H1 (cell line): ENCODE measurements at regions not wholly inside any gene's neighbourhood (a gene's known extent, or its start where the extent isn't known, plus 50 kb on each side); places are given as distances from the start of the nearest gene placed in this dataset.

ENCODE experiments used
- CTCF ChIA-PET: fragments of 300-600 bp; sonication (Branson Sonifier 250); formaldehyde crosslinking; loops from one replicate; lab custom pipeline; 2021; ENCODE audit not compliant: partially characterized antibody; lab: Charles Lee
- POLR2A ChIA-PET: fragments of 300-600 bp; sonication (Branson Sonifier 250); formaldehyde crosslinking; loops from one replicate; lab custom pipeline; 2021; ENCODE audit warnings: inconsistent platforms; ENCODE audit not compliant: partially characterized antibody; lab: Charles Lee
- DNase-seq, 2 experiments: peaks; one replicate each; pipeline versions ENCODE4 v3.0.0 to v3.0.0-alpha.2; 2010 to 2022; ENCODE audit warnings: low spot score in 2 of 2, low read depth in 1 of 2, mixed read lengths in 1 of 2
- FAIRE-seq: peaks from 2 replicates; lab custom pipeline; 2011; peaks lifted over from hg19 to GRCh38; lab: Jason Lieb, UNC
- H2AFZ ChIP-seq: 2 replicates; pipeline ENCODE4 v1.8.1; 2012; ENCODE audit warnings: low read length, inconsistent platforms
- H2AK5ac ChIP-seq: 2 replicates; pipeline ENCODE4 v1.6.1; 2013; ENCODE audit warnings: low read depth, low read length
- H2BK120ac ChIP-seq: replicated peaks from 2 replicates; pipeline ENCODE3; 2013; ENCODE audit warnings: low read depth, low read length, inconsistent platforms
- H2BK12ac ChIP-seq: 2 replicates; pipeline ENCODE4 v1.6.1; 2013; ENCODE audit warnings: low read depth, low read length
- H2BK15ac ChIP-seq: 2 replicates; pipeline ENCODE4 v1.6.1; 2013; ENCODE audit warnings: low read length
- H2BK20ac ChIP-seq: 2 replicates; pipeline ENCODE4 v1.6.1; 2013; ENCODE audit warnings: low read length
- H2BK5ac ChIP-seq: 2 replicates; pipeline ENCODE4 v1.6.1; 2013; ENCODE audit warnings: low read depth, low read length
- H3K14ac ChIP-seq: 2 replicates; pipeline ENCODE4 v1.6.1; 2013; ENCODE audit warnings: inconsistent platforms; ENCODE audit not compliant: insufficient read length
- H3K18ac ChIP-seq: 2 replicates; pipeline ENCODE4 v1.6.1; 2013; ENCODE audit warnings: low read length; ENCODE audit errors: extremely low read depth
- H3K23ac ChIP-seq: 2 replicates; pipeline ENCODE4 v1.6.1; 2013; ENCODE audit warnings: inconsistent platforms; ENCODE audit not compliant: insufficient read length
- H3K23me2 ChIP-seq: 2 replicates; pipeline ENCODE4 v1.6.1; 2013; ENCODE audit warnings: low read depth, low read length
- H3K27ac ChIP-seq: 2 replicates; pipeline ENCODE4 v1.6.1; 2011; ENCODE audit warnings: low read depth, low read length, inconsistent platforms
- H3K27me3 ChIP-seq, 4 experiments: replicated peaks in 1 of 4; 1 replicate in 1 of 4; 2 replicates in 3 of 4; pipeline versions ENCODE4 v1.6.1 to v1.8.1; 2011 to 2013; ENCODE audit warnings: low read length in 3 of 4, mild to moderate bottlenecking in 3 of 4, inconsistent platforms in 2 of 4, mixed read lengths in 2 of 4, moderate library complexity in 1 of 4; ENCODE audit not compliant: control insufficient read depth in 3 of 4, insufficient read depth in 3 of 4; ENCODE audit errors: extremely low read depth in 1 of 4
- H3K36me3 ChIP-seq, 4 experiments: 2 replicates each; pipeline versions ENCODE4 v1.6.1 to v1.8.1; 2011 to 2013; ENCODE audit warnings: mild to moderate bottlenecking in 4 of 4, low read length in 3 of 4, moderate library complexity in 2 of 4, control low read depth in 1 of 4, inconsistent platforms in 1 of 4; ENCODE audit not compliant: insufficient read depth in 4 of 4, control insufficient read depth in 2 of 4
- H3K4ac ChIP-seq: replicated peaks from 2 replicates; pipeline ENCODE3; 2013; ENCODE audit warnings: low read length, low read depth, mixed read lengths, inconsistent platforms; ENCODE audit not compliant: insufficient read length
- H3K4me1 ChIP-seq, 4 experiments: replicated peaks in 1 of 4; 1 replicate in 1 of 4; 2 replicates in 3 of 4; pipeline versions ENCODE4 v1.6.1 to v1.8.1; 2011 to 2013; ENCODE audit warnings: low read length in 3 of 4, inconsistent platforms in 2 of 4, mixed read lengths in 1 of 4; ENCODE audit not compliant: insufficient read depth in 4 of 4, control insufficient read depth in 3 of 4
- H3K4me2 ChIP-seq, 2 experiments: 2 replicates each; pipeline versions ENCODE4 v1.6.1 to v1.8.1; 2011 to 2013; ENCODE audit warnings: low read depth in 2 of 2, low read length in 2 of 2, control low read depth in 1 of 2, inconsistent platforms in 1 of 2, mild to moderate bottlenecking in 1 of 2; ENCODE audit not compliant: insufficient read depth in 1 of 2
- H3K4me3 ChIP-seq, 4 experiments: fragments of 200-600, 300-600 bp in 1 of 4; sonication (generic), shearing (Covaris generic), sonication (Bioruptor Twin) in 1 of 4; 2 replicates each; pipeline versions ENCODE4 v1.5.1 to v1.8.1; 2011 to 2016; ENCODE audit warnings: low read length in 4 of 4, low read depth in 3 of 4, control low read depth in 2 of 4, inconsistent platforms in 2 of 4, mild to moderate bottlenecking in 2 of 4, mixed read lengths in 1 of 4, moderate library complexity in 1 of 4; ENCODE audit not compliant: insufficient read depth in 2 of 4; ENCODE audit errors: extremely low read depth in 1 of 4
- H3K56ac ChIP-seq: replicated peaks from 2 replicates; pipeline ENCODE3; 2013; ENCODE audit warnings: low read depth, mild to moderate bottlenecking, mixed read lengths, low read length, inconsistent platforms; ENCODE audit not compliant: insufficient read length
- H3K79me1 ChIP-seq: 2 replicates; pipeline ENCODE4 v1.6.1; 2013; ENCODE audit warnings: low read depth, low read length, control low read depth
- H3K79me2 ChIP-seq, 2 experiments: 2 replicates each; pipeline versions ENCODE4 v1.6.1 to v1.8.1; 2012 to 2013; ENCODE audit warnings: low read length in 2 of 2, mild to moderate bottlenecking in 2 of 2, inconsistent platforms in 1 of 2; ENCODE audit not compliant: insufficient read depth in 2 of 2, control insufficient read depth in 1 of 2
- H3K9ac ChIP-seq, 4 experiments: replicated peaks in 1 of 4; 1 replicate in 1 of 4; 2 replicates in 3 of 4; pipeline versions ENCODE4 v1.6.1 to v1.8.1; 2011 to 2013; ENCODE audit warnings: low read depth in 3 of 4, low read length in 3 of 4, control low read depth in 2 of 4, mild to moderate bottlenecking in 2 of 4, moderate library complexity in 2 of 4, inconsistent platforms in 1 of 4; ENCODE audit errors: extremely low read depth in 1 of 4
- H3K9me3 ChIP-seq, 2 experiments: 2 replicates each; pipeline versions ENCODE4 v1.6.1 to v1.8.1; 2012 to 2013; ENCODE audit warnings: mild to moderate bottlenecking in 2 of 2, moderate library complexity in 2 of 2, control low read depth in 1 of 2, inconsistent platforms in 1 of 2, low read depth in 1 of 2, low read length in 1 of 2, mixed read lengths in 1 of 2; ENCODE audit not compliant: insufficient read depth in 2 of 2
- H4K20me1 ChIP-seq, 2 experiments: replicated peaks in 1 of 2; 2 replicates each; pipeline versions ENCODE3 to v1.8.1; 2011 to 2013; ENCODE audit warnings: inconsistent platforms in 2 of 2, low read length in 2 of 2, mild to moderate bottlenecking in 1 of 2; ENCODE audit not compliant: insufficient read depth in 2 of 2, control insufficient read depth in 1 of 2
- H4K5ac ChIP-seq: 2 replicates; pipeline ENCODE4 v1.6.1; 2013; ENCODE audit warnings: low read length, low read depth, mixed read lengths, inconsistent platforms; ENCODE audit not compliant: insufficient read length
- H4K8ac ChIP-seq: 2 replicates; pipeline ENCODE4 v1.8.0; 2013; ENCODE audit warnings: mild to moderate bottlenecking, moderate library complexity, low read length, inconsistent platforms; ENCODE audit not compliant: insufficient read depth; ENCODE audit errors: extremely low read depth
- H4K91ac ChIP-seq: replicated peaks from 2 replicates; pipeline ENCODE3; 2013; ENCODE audit warnings: low read length, mixed read lengths, inconsistent platforms; ENCODE audit not compliant: insufficient read length
- CTBP2 ChIP-seq: IDR thresholded peaks from 2 replicates; pipeline ENCODE4 v1.7.0; 2011; ENCODE audit warnings: borderline replicate concordance, mild to moderate bottlenecking, moderate library complexity, mixed read lengths, low read length; ENCODE audit not compliant: insufficient read depth, insufficient read length
- RAD21 ChIP-seq, 2 experiments: IDR thresholded peaks in 1 of 2; conservative IDR thresholded peaks in 1 of 2; 2 replicates each; pipeline ENCODE4 v1.6.1; 2011; ENCODE audit warnings: low read depth in 2 of 2, low read length in 2 of 2, improper control_type of control experiment in 1 of 2, inconsistent platforms in 1 of 2, mild to moderate bottlenecking in 1 of 2, moderate library complexity in 1 of 2
- WGBS, 2 experiments: shearing (Covaris generic) in 1 of 2; methylation state at CpG; one replicate each; pipeline versions ENCODE4 v1.1.6 to v1.1.7; 2013 to 2015; ENCODE audit warnings: low lambda C conversion rate in 2 of 2, mixed read lengths in 2 of 2, inconsistent platforms in 1 of 2, low coverage in 1 of 2, missing lambda C conversion rate in 1 of 2; ENCODE audit not compliant: insufficient replicate concordance in 2 of 2, insufficient coverage in 1 of 2, insufficient read length in 1 of 2; ENCODE audit errors: extremely low coverage in 1 of 2, missing lambda C conversion rate in 1 of 2; 5-methylcytosine and 5-hydroxymethylcytosine counted together
- TF ChIP-seq, protein P1 (sequence below), 3 experiments: IDR thresholded peaks; 1 replicate in 2 of 3; 2 replicates in 1 of 3; pipeline versions ENCODE4 v1.5.1 to v1.6.1; 2011; ENCODE audit warnings: low read length in 3 of 3, mild to moderate bottlenecking in 3 of 3, inconsistent platforms in 2 of 3, low read depth in 1 of 3, moderate library complexity in 1 of 3; ENCODE audit not compliant: insufficient read depth in 1 of 3; ENCODE audit errors: control extremely low read depth in 1 of 3

DNA sequence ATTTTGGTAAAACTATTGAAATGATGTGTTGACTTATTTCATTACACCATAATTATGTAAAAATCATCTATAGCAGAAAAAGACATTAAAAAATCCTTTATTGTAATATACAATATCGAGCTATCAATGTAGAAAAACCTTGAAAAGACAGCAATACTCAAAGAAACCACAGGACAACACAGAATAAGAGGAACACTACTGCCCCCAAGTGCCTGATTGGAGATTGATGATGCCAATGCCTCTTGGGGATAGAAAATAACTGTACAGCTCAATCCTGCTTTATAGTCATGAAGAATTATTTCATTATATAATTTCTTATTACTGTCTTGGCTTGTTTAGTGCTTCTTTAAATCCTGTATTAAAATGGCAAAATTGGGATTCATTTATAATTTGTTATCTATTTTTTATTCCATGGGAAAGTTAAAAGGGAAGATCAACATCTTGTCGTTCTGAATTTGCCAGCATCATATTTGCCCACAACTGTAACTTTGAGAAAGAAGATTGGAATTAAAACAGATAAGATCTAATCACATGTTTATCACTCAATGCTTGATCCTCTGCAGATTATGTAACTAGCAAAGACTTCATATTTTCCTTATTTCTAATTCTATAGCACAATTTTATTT, 337.5 kb downstream of the CDH9 start:
- H2BK20ac ChIP-seq = no peak overlapping the region
- CTCF ChIA-PET = interaction anchor here (0.7 to 1.8 kb wide), 19 partner anchors 9 to 933 kb away, joined by 3 to 11 read pairs (median 5); no protein-coding TSS in a partner anchor
- H4K91ac ChIP-seq = no peak overlapping the region
- H3K18ac ChIP-seq = no peak overlapping the region
- no peaks in the 10 kb centered on the region for H3K23me2 ChIP-seq
- H3K79me2 ChIP-seq = no peaks in the 10 kb centered on the region
- H3K79me1 ChIP-seq = no peaks in the 10 kb centered on the region
- H4K20me1 ChIP-seq = no peaks in the 10 kb centered on the region
- H3K4me3 ChIP-seq = no peak overlapping the region
- H3K9ac ChIP-seq = no peak overlapping the region
- no peak overlapping the region for H3K27ac ChIP-seq
- no peak overlapping the region for H4K8ac ChIP-seq
- no peak overlapping the region for H2BK15ac ChIP-seq
- H3K4me2 ChIP-seq = no peak overlapping the region
- no peak overlapping the region for H3K14ac ChIP-seq
- FAIRE-seq (no peak), DNase-seq (peak in 1 of 2 experiments; percentile 52)
- WGBS, 2 experiments = 77% methylated on average over 2 of the region's 2 CpGs; no CpG with 5 or more reads in 1 of the 2 experiments
- no peak overlapping the region for H2AK5ac ChIP-seq
- no peak overlapping the region for H2AFZ ChIP-seq
- no peak overlapping the region for H4K5ac ChIP-seq
- H3K56ac ChIP-seq = no peak overlapping the region
- no peaks in the 10 kb centered on the region; a peak in 1 of 4 replicates for H3K9me3 ChIP-seq
- H2BK5ac ChIP-seq = no peak overlapping the region
- POLR2A ChIA-PET = no interaction called here
- no peak overlapping the region for H3K23ac ChIP-seq
- H2BK12ac ChIP-seq = no peak overlapping the region
- no peaks in the 10 kb centered on the region for H3K36me3 ChIP-seq
- no peaks in the 10 kb centered on the region for H3K27me3 ChIP-seq
- H2BK120ac ChIP-seq = no peak overlapping the region
- no peak overlapping the region for H3K4ac ChIP-seq
- no peaks in the 10 kb centered on the region for H3K4me1 ChIP-seq
- TF ChIP-seq CTBP2 = no peak
- peak; percentile 85 to 88 for TF ChIP-seq RAD21 (IDR thresholded peaks at IDR 0.05 in 1 of 2, conservative IDR thresholded peaks at IDR 0.05 in 1 of 2; ENCODE audit: low read depth in 2 of 2, low read length in 2 of 2)
- TF ChIP-seq, protein P1, sequence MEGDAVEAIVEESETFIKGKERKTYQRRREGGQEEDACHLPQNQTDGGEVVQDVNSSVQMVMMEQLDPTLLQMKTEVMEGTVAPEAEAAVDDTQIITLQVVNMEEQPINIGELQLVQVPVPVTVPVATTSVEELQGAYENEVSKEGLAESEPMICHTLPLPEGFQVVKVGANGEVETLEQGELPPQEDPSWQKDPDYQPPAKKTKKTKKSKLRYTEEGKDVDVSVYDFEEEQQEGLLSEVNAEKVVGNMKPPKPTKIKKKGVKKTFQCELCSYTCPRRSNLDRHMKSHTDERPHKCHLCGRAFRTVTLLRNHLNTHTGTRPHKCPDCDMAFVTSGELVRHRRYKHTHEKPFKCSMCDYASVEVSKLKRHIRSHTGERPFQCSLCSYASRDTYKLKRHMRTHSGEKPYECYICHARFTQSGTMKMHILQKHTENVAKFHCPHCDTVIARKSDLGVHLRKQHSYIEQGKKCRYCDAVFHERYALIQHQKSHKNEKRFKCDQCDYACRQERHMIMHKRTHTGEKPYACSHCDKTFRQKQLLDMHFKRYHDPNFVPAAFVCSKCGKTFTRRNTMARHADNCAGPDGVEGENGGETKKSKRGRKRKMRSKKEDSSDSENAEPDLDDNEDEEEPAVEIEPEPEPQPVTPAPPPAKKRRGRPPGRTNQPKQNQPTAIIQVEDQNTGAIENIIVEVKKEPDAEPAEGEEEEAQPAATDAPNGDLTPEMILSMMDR (IDR thresholded peaks at IDR 0.05; ENCODE audit: control extremely low read depth in 1 of 3, insufficient read depth in 1 of 3, low read depth in 1 of 3, low read length in 3 of 3) = peak in 2 of 3 experiments; percentile 68 to 83; a peak in 3 of 4 replicates
